ENCODE measurements at regions not wholly inside any gene's neighbourhood (a gene's known extent, or its start where the extent isn't known, plus 50 kb on each side); places are given as distances from the start of the nearest gene placed in this dataset.

GRCh38 chr11:69921128-69922014 is 102.2 kb upstream of the FGF3 start:
- intact Hi-C loops (cut with DNase I): no loop called here
- no peak overlapping the region for H3K4me3 ChIP-seq
- no peaks in the 10 kb centered on the region for H3K36me3 ChIP-seq
- H3K9me3 ChIP-seq: no peaks in the 10 kb centered on the region
- H3K4me1 ChIP-seq: peaks cover 0 to 12% of the 10 kb centered on the region in 2 donors
- H3K27ac ChIP-seq: no peak overlapping the region
- peaks cover 0 to 76% of the 10 kb centered on the region in 2 donors for H3K27me3 ChIP-seq
- ATAC-seq (no peak), DNase-seq (peak in 1 of 4 donors; percentile 41)
- no peak for TF ChIP-seq CTCF (IDR thresholded peaks at IDR 0.05)

- peaks cover 0 to 12% of the 10 kb centered on the region in 2 donors for H3K4me1 ChIP-seq
- H3K4me3 ChIP-seq: no peak overlapping the region
- TF ChIP-seq CTCF (IDR thresholded peaks at IDR 0.05): no peak
- H3K27ac ChIP-seq: no peak overlapping the region
- H3K27me3 ChIP-seq: peaks cover 0 to 83% of the 10 kb centered on the region in 2 donors
- H3K36me3 ChIP-seq: no peaks in the 10 kb centered on the region
- H3K9me3 ChIP-seq: no peaks in the 10 kb centered on the region
- intact Hi-C loops (cut with DNase I): no loop called here
- DNase-seq: peak in 1 of 4 donors; percentile 50
- ATAC-seq: no peak
Observed at GRCh38 chr11:69922015-69922595, 102.9 kb upstream of the FGF3 start.

- Histone ChIP-seq H3K9me3 (no peaks in the 10 kb centered on the region), H3K4me1 (peaks cover 0 to 12% of the 10 kb centered on the region in 2 donors), H3K4me3 (no peak overlapping the region), H3K27ac (no peak overlapping the region), H3K27me3 (peaks cover 0 to 89% of the 10 kb centered on the region in 2 donors), H3K36me3 (no peaks in the 10 kb centered on the region)
- no peak for TF ChIP-seq CTCF (IDR thresholded peaks at IDR 0.05)
- DNase-seq (peak in 1 of 4 donors; percentile 55), ATAC-seq (no peak)
- intact Hi-C loops (cut with DNase I): no loop called here
Observed at GRCh38 chr11:69922596-69923111, 103.4 kb upstream of the FGF3 start.

DNA sequence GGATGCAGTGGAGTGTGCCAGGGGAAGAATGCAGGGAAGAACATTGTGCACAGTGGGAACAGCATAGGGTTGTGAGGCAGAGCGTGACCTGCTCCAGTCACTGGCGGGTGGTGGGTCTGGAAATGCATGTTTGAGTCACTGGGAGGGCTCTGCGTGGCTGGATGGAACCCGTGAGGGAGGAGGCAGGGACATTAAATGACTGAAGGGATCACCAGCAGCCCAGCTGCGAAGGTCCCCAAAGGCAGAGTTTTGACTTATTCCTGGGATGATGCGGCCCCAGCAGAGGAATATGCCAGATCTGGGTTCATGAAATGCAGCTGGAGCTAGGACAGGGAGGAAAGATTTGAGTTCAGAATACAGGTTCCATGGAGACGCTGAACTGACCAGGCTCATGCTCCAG is 104.0 kb upstream of the FGF3 start:
- peaks cover 0 to 12% of the 10 kb centered on the region in 2 donors for H3K4me1 ChIP-seq
- TF ChIP-seq CTCF (IDR thresholded peaks at IDR 0.05): no peak
- H3K4me3 ChIP-seq: no peak overlapping the region
- H3K36me3 ChIP-seq: no peaks in the 10 kb centered on the region
- intact Hi-C loops (cut with DNase I): no loop called here
- no peaks in the 10 kb centered on the region for H3K9me3 ChIP-seq
- DNase-seq (peak in 1 of 4 donors; percentile 15), ATAC-seq (no peak)
- peaks cover 0 to 91% of the 10 kb centered on the region in 2 donors for H3K27me3 ChIP-seq
- no peak overlapping the region for H3K27ac ChIP-seq

Data from left lung (tissue), 4 donors.